ENCODE measurements at regions not wholly inside any gene's neighbourhood (a gene's known extent, or its start where the extent isn't known, plus 50 kb on each side); places are given as distances from the start of the nearest gene placed in this dataset.

DNA sequence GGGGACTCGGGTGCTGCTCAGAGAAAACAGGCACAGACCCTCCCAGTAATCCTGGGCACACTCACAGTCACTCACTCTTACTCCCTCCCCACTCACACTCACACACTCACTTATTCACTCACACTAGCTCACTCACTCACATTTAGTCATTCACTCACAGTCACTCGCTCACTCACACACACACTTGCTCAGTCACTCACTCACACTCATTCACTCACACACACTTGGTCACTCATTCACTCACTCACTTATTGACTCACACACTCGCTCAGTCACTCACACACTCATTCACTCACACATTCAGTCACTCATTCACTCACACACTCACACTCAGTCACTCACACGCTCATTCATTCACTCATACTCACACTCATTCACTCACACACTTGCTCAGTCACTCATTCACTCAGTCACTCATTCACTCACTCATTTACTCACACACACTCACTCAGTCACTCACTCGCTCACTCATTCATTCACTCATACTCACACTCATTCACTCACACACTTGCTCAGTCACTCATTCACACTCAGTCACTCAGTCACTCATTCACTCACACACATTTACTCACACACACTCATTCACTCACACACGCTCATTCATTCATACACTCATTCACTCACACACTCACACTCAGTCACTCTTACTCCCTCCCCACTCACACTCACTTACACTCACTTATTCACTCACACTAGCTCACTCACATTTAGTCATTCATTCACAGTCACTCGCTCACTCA lies 164.2 kb upstream of the C1orf174 start:
- intact Hi-C loops (cut with DNase I, micrococcal nuclease): no loop called here
- Histone ChIP-seq H3K9me3 (no peaks in the 10 kb centered on the region), H3K36me3 (ENCODE audit: low read depth) (no peaks in the 10 kb centered on the region), H3K4me3 (no peak overlapping the region), H3K4me1 (ENCODE audit: low read depth) (no peaks in the 10 kb centered on the region)
- ATAC-seq: no peak
- TF ChIP-seq, protein P1, sequence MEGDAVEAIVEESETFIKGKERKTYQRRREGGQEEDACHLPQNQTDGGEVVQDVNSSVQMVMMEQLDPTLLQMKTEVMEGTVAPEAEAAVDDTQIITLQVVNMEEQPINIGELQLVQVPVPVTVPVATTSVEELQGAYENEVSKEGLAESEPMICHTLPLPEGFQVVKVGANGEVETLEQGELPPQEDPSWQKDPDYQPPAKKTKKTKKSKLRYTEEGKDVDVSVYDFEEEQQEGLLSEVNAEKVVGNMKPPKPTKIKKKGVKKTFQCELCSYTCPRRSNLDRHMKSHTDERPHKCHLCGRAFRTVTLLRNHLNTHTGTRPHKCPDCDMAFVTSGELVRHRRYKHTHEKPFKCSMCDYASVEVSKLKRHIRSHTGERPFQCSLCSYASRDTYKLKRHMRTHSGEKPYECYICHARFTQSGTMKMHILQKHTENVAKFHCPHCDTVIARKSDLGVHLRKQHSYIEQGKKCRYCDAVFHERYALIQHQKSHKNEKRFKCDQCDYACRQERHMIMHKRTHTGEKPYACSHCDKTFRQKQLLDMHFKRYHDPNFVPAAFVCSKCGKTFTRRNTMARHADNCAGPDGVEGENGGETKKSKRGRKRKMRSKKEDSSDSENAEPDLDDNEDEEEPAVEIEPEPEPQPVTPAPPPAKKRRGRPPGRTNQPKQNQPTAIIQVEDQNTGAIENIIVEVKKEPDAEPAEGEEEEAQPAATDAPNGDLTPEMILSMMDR (IDR thresholded peaks at IDR 0.05): no peak
- no peak for DNase-seq

DNA sequence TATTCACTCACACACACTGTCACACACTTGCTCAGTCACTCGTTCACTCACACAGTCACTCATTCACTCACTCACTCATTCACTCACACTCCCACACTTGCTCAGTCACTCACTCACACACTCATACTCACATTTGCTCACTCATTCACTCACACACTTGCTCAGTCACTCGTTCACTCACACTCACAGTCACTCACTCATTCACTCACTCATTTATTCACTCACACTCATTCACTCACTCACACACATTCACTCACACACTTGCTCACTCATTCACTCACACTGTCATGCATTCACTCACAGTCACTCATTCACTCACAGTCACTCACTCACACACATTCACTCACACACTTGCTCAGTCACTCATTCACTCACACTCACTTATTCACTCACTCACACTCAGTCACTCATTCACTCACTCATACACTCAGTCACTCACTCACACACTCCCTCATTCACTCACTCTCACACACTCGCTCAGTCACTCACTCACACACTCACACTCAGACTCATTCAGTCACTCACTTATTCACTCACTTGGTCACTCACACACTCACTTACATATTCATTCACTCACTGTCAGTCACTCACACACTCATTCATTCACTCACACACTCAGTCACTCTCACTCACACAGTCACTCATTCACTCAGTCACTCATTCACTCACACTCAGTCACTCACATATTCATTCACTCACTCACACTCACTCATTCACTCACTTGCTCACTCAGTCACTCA lies 167.0 kb upstream of the C1orf174 start:
- H3K4me3 ChIP-seq: no peak overlapping the region
- intact Hi-C loops (cut with DNase I, micrococcal nuclease): no loop called here
- H3K36me3 ChIP-seq (ENCODE audit: low read depth): no peaks in the 10 kb centered on the region
- no peaks in the 10 kb centered on the region for H3K9me3 ChIP-seq
- TF ChIP-seq, protein P1 (IDR thresholded peaks at IDR 0.05): no peak
- no peaks in the 10 kb centered on the region for H3K4me1 ChIP-seq (ENCODE audit: low read depth)
- ATAC-seq (no peak), DNase-seq (no peak)

DNA sequence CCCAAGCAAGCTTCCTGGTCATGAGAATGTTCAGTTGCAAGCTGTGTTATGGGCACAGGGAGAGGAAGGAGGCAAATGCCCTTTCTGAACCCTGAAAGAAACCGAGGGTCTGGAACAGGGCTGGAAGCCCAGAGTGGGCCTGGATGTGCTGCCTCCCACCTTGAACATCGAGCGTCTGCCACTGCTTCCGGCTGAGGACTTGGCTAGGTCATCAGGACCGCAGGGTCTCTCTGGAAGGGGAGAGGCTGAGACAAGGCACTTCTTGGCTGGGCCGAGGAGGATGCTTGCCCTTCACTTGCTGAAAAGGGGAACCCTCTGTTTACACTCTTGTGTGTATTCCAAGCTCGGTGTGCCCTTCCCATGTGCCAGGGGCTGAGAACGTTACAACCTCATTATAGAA lies 168.0 kb upstream of the C1orf174 start:
- no peak for ATAC-seq
- H3K4me1 ChIP-seq (ENCODE audit: low read depth): no peaks in the 10 kb centered on the region
- no peaks in the 10 kb centered on the region for H3K36me3 ChIP-seq (ENCODE audit: low read depth)
- TF ChIP-seq, protein P1 (IDR thresholded peaks at IDR 0.05): no peak
- no peaks in the 10 kb centered on the region for H3K9me3 ChIP-seq
- no peak overlapping the region for H3K4me3 ChIP-seq
- no peak for DNase-seq
- intact Hi-C loops (cut with DNase I, micrococcal nuclease): no loop called here

DNA sequence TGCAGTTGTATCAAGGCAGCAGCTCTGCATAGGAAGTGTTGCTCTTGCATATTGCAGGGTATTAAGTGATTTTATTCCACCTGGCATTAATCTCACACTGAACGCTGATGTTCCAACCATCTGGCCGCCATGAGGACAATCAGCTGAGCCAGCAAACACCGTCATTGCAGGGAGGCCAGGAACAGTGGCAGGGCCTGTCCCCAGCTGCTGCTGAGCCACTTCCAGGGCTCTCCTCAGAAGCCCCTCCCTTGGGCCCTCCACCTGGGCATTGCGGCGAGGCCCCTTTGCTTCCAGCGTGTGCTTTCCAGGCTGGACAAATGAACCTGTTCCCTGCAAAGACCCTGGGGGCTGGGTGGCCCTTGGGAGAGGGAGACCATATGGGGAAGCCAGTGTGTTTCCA lies 171.6 kb upstream of the C1orf174 start:
- intact Hi-C loops (cut with DNase I, micrococcal nuclease): no loop called here
- Histone ChIP-seq H3K36me3 (ENCODE audit: low read depth) (no peaks in the 10 kb centered on the region), H3K9me3 (no peaks in the 10 kb centered on the region), H3K4me1 (ENCODE audit: low read depth) (no peaks in the 10 kb centered on the region), H3K4me3 (no peak overlapping the region)
- DNase-seq (no peak), ATAC-seq (no peak)
- TF ChIP-seq, protein P1 (IDR thresholded peaks at IDR 0.05): no peak

DNA sequence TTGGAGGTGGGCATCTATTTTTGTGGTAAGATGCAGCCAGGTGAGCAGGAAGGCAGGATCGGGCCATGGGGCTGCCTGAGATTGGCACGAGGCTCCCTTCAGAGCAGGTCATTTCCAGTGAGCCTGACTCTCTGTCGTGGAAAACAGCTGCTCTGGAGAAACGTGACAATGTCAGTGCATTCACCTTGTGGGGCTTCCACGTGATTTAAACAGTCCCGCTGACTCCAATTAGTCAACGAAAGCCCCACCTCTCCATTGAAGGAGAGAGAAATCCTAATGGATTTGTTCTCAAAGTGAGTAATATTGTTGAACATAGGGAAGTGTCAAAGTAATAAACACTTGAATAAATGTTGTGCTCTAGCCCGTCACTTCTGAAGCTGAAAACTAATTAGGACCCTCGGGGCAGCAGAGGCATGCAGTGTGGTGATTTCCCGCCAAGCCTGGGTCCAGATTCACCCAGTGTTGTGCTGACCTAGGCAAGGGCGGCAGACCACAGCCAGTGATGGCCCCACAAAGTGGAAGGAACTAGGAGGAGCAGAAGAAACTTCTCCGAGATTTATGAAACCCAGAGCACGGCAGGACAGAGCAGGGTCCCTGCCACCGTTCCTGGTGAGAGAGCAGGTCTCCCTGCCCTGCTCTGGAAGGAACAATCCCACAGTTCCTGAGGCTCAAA lies 172.5 kb upstream of the C1orf174 start:
- ATAC-seq (no peak), DNase-seq (no peak)
- H3K4me3 ChIP-seq: no peak overlapping the region

More for the DNA sequence above, 172.5 kb upstream of the C1orf174 start:
- Histone ChIP-seq H3K9me3 (no peaks in the 10 kb centered on the region), H3K4me1 (ENCODE audit: low read depth) (no peaks in the 10 kb centered on the region), H3K36me3 (ENCODE audit: low read depth) (no peaks in the 10 kb centered on the region)
- intact Hi-C loops (cut with DNase I, micrococcal nuclease): no loop called here
- TF ChIP-seq, protein P1 (IDR thresholded peaks at IDR 0.05): no peak

Data from mucosa of descending colon (tissue), 3 donors.